ENCODE measurements at regions not wholly inside any gene's neighbourhood (a gene's known extent, or its start where the extent isn't known, plus 50 kb on each side); places are given as distances from the start of the nearest gene placed in this dataset.

GRCh38 chr2:16773080-16773713 is 107.6 kb upstream of the CYRIA start:
- no peak overlapping the region for H3K9ac ChIP-seq (ENCODE audit: low read length)
- no peak overlapping the region for H3K4me3 ChIP-seq (ENCODE audit: low read length)
- TF ChIP-seq CTCF (IDR thresholded peaks at IDR 0.05; ENCODE audit: poor library complexity, severe bottlenecking) = peak; percentile 94
- no peak for TF ChIP-seq REST (IDR thresholded peaks at IDR 0.05; ENCODE audit: borderline replicate concordance)
- peak; percentile 99 for TF ChIP-seq RAD21 (conservative IDR thresholded peaks at IDR 0.05)
- no peak for TF ChIP-seq TAF1 (IDR thresholded peaks at IDR 0.05; ENCODE audit: low read depth)
- TF ChIP-seq EZH2 (IDR thresholded peaks at IDR 0.05; ENCODE audit: borderline replicate concordance, insufficient read depth, low read length, poor library complexity, severe bottlenecking) = no peak
- TF ChIP-seq EP300 (conservative IDR thresholded peaks at IDR 0.05; ENCODE audit: poor library complexity, severe bottlenecking) = no peak
- TF ChIP-seq MXI1 (conservative IDR thresholded peaks at IDR 0.05; ENCODE audit: poor library complexity, severe bottlenecking) = no peak
- no peak for TF ChIP-seq POLR2AphosphoS5 (IDR thresholded peaks at IDR 0.05)
- peak; percentile 99 for TF ChIP-seq SMC3 (conservative IDR thresholded peaks at IDR 0.05; ENCODE audit: poor library complexity)
- no peaks in the 10 kb centered on the region for H3K36me3 ChIP-seq (ENCODE audit: insufficient read depth, low read length)
- no peaks in the 10 kb centered on the region for H3K9me2 ChIP-seq (ENCODE audit: insufficient read depth, low read length)
- no peak overlapping the region for H3K27ac ChIP-seq (ENCODE audit: low read length)
- H3F3A ChIP-seq (ENCODE audit: insufficient read depth, low read length, poor library complexity, severe bottlenecking) = no peaks in the 10 kb centered on the region
- H3K27me3 ChIP-seq (ENCODE audit: insufficient read depth, low read depth, low read length) = no peaks in the 10 kb centered on the region
- no peaks in the 10 kb centered on the region for H3K9me3 ChIP-seq (ENCODE audit: low read length)
- no peak overlapping the region for H3K4me2 ChIP-seq (ENCODE audit: low read length)
- H3K79me2 ChIP-seq (replicated peaks; ENCODE audit: insufficient read depth, low read length) = no peaks in the 10 kb centered on the region
- H2AFZ ChIP-seq (ENCODE audit: low read depth, low read length) = no peak overlapping the region
- H4K20me1 ChIP-seq (ENCODE audit: insufficient read depth) = no peaks in the 10 kb centered on the region

GRCh38 chr2:16767789-16768476 is 102.3 kb upstream of the CYRIA start:
- Histone ChIP-seq H3K27ac (ENCODE audit: low read length) (no peak overlapping the region), H3K9ac (ENCODE audit: low read length) (no peak overlapping the region), H2AFZ (ENCODE audit: low read depth, low read length) (no peak overlapping the region), H3K27me3 (ENCODE audit: insufficient read depth, low read depth, low read length) (no peaks in the 10 kb centered on the region), H3K36me3 (ENCODE audit: insufficient read depth, low read length) (no peaks in the 10 kb centered on the region), H3K9me3 (ENCODE audit: low read length) (no peaks in the 10 kb centered on the region), H3K4me2 (ENCODE audit: low read length) (no peak overlapping the region), H3K79me2 (replicated peaks; ENCODE audit: insufficient read depth, low read length) (no peaks in the 10 kb centered on the region), H3F3A (ENCODE audit: insufficient read depth, low read length, poor library complexity, severe bottlenecking) (no peaks in the 10 kb centered on the region), H3K9me2 (ENCODE audit: insufficient read depth, low read length) (no peaks in the 10 kb centered on the region), H3K4me3 (ENCODE audit: low read length) (no peak overlapping the region), H4K20me1 (ENCODE audit: insufficient read depth) (no peaks in the 10 kb centered on the region)
- no peak for TF ChIP-seq TAF1 (IDR thresholded peaks at IDR 0.05; ENCODE audit: low read depth)
- no peak for TF ChIP-seq MXI1 (conservative IDR thresholded peaks at IDR 0.05; ENCODE audit: poor library complexity, severe bottlenecking)
- TF ChIP-seq RAD21 (conservative IDR thresholded peaks at IDR 0.05) = no peak
- no peak for TF ChIP-seq EP300 (conservative IDR thresholded peaks at IDR 0.05; ENCODE audit: poor library complexity, severe bottlenecking)
- no peak for TF ChIP-seq SMC3 (conservative IDR thresholded peaks at IDR 0.05; ENCODE audit: poor library complexity)
- no peak for TF ChIP-seq CTCF (IDR thresholded peaks at IDR 0.05; ENCODE audit: poor library complexity, severe bottlenecking)
- TF ChIP-seq POLR2AphosphoS5 (IDR thresholded peaks at IDR 0.05) = no peak

Measured in neural cell (in vitro differentiated cells).